ENCODE measurements at regions not wholly inside any gene's neighbourhood (a gene's known extent, or its start where the extent isn't known, plus 50 kb on each side); places are given as distances from the start of the nearest gene placed in this dataset.

GRCh38 chr4:124396333-124396732 is 316.2 kb downstream of the ANKRD50 start:
- Histone ChIP-seq H3K4me3 (no peak overlapping the region), H3K9me3 (no peaks in the 10 kb centered on the region), H3K36me3 (no peaks in the 10 kb centered on the region), H3K4me1 (no peaks in the 10 kb centered on the region), H3K27me3 (no peaks in the 10 kb centered on the region), H3K27ac (no peak overlapping the region)
- no peak for DNase-seq
- TF ChIP-seq POLR2A (IDR thresholded peaks at IDR 0.05), result no peak

- Histone ChIP-seq H3K4me3 (no peak overlapping the region), H3K27ac (no peak overlapping the region), H3K27me3 (no peaks in the 10 kb centered on the region), H3K4me1 (no peaks in the 10 kb centered on the region), H3K36me3 (no peaks in the 10 kb centered on the region), H3K9me3 (no peaks in the 10 kb centered on the region)
- no peak for DNase-seq
- TF ChIP-seq CTCF (IDR thresholded peaks at IDR 0.05) (no peak), POLR2A (IDR thresholded peaks at IDR 0.05) (no peak)
Measured at GRCh38 chr4:124401606-124402005, 310.9 kb downstream of the ANKRD50 start.

DNA sequence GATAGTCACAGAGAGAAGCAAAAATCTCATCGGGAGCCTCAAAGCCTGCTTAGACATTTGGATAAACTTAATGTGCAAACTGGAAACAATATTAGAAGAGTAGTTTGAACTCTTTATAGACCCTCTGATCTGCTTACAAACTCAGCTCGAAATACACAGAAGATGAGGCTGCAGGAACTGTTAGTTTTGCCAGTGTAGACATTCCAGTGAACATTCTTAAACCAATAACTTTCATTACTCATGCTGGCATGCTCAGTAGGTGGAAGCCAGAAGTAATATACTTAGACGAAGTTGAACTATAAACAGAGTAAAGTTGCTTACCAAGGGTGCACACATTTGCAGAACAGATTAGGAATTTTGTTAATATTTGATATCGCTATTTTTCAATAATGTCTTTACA is 303.5 kb downstream of the ANKRD50 start:
- no peaks in the 10 kb centered on the region for H3K36me3 ChIP-seq
- no peak overlapping the region for H3K4me3 ChIP-seq
- no peaks in the 10 kb centered on the region for H3K9me3 ChIP-seq
- no peaks in the 10 kb centered on the region for H3K4me1 ChIP-seq
- no peak overlapping the region for H3K27ac ChIP-seq
- TF ChIP-seq POLR2A (IDR thresholded peaks at IDR 0.05), result no peak
- no peak for TF ChIP-seq CTCF (IDR thresholded peaks at IDR 0.05)
- H3K27me3 ChIP-seq, result no peaks in the 10 kb centered on the region
- DNase-seq, result no peak

- H3K9me3 ChIP-seq, result no peaks in the 10 kb centered on the region
- H3K4me1 ChIP-seq, result no peaks in the 10 kb centered on the region
- no peak overlapping the region for H3K27ac ChIP-seq
- H3K36me3 ChIP-seq, result no peaks in the 10 kb centered on the region
- no peak overlapping the region for H3K4me3 ChIP-seq
- TF ChIP-seq POLR2A (IDR thresholded peaks at IDR 0.05) (no peak), CTCF (IDR thresholded peaks at IDR 0.05) (no peak)
- no peaks in the 10 kb centered on the region for H3K27me3 ChIP-seq
- no peak for DNase-seq
Measured at GRCh38 chr4:124414276-124415040, 298.1 kb downstream of the ANKRD50 start.

- Histone ChIP-seq H3K4me1 (no peaks in the 10 kb centered on the region), H3K9me3 (no peaks in the 10 kb centered on the region), H3K27ac (no peak overlapping the region), H3K36me3 (no peaks in the 10 kb centered on the region), H3K27me3 (no peaks in the 10 kb centered on the region), H3K4me3 (no peak overlapping the region)
- DNase-seq, result no peak
- no peak for TF ChIP-seq CTCF (IDR thresholded peaks at IDR 0.05)
- no peak for TF ChIP-seq POLR2A (IDR thresholded peaks at IDR 0.05)
Measured at GRCh38 chr4:124415146-124415545, 297.4 kb downstream of the ANKRD50 start.

GRCh38 chr4:124417371-124417770 is 295.2 kb downstream of the ANKRD50 start:
- H3K9me3 ChIP-seq, result no peaks in the 10 kb centered on the region
- no peak for TF ChIP-seq POLR2A (IDR thresholded peaks at IDR 0.05)
- no peak for TF ChIP-seq CTCF (IDR thresholded peaks at IDR 0.05)
- no peak for DNase-seq
- no peaks in the 10 kb centered on the region for H3K27me3 ChIP-seq
- no peaks in the 10 kb centered on the region for H3K36me3 ChIP-seq
- H3K4me3 ChIP-seq, result no peak overlapping the region
- no peaks in the 10 kb centered on the region for H3K4me1 ChIP-seq
- no peak overlapping the region for H3K27ac ChIP-seq
